ENCODE measurements at regions not wholly inside any gene's neighbourhood (a gene's known extent, or its start where the extent isn't known, plus 50 kb on each side); places are given as distances from the start of the nearest gene placed in this dataset.
A peak's percentile ranks its signal among the peaks of the same experiment; 100 is the strongest.

DNA sequence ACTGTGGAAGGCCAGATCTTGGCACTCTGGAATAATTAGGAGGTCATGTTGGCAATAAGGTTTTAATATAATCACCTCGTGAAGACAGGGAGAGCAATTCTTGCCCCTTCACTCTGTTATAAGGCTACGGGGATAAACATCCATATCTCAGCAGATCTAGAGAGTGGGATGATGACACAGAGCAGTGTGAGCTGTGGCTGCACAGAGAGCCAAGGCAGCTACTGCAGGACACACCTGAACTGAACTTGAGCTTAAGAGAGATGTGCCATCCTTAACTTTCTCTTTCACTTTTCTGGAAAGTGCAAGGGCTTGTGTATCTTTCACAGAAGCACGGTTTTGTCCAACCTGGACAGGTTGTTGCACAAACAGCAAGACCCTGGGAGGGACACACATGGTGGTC is 174.7 kb downstream of the GATA3 start:
- Mint-ChIP-seq H3K4me3 (peak overlapping the region; percentile 42), H3K27me3 (peaks cover 17% of the 10 kb centered on the region), H3K36me3 (peaks cover 4% of the 10 kb centered on the region), H3K27ac (peak overlapping the region; percentile 72), H3K9me3 (peaks cover 2% of the 10 kb centered on the region), H3K4me1 (peaks cover 34% of the 10 kb centered on the region)
- CTCF ChIA-PET = no interaction called here
- peak; percentile 61 for DNase-seq

DNA sequence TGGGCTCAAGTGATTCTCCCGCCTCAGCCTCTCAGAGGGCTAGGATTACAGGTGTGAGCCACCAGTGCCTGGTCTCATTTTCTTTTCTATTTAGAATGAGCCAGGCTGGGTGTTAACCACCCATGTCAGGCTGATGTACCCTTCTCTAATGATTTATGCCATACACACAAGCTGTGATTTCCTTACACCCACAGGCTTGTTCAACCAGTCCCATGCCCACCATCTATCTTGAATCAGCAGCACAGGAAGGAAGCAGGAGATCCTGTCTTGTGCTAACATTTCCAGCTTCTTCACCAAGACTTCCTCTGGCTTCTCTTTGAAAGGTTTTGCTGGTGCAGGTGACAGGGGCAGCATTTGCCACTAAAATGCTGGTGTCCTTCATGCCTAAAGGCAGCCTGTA is 176.4 kb downstream of the GATA3 start:
- Mint-ChIP-seq H3K27me3 (peaks cover 26% of the 10 kb centered on the region), H3K4me3 (no peak overlapping the region), H3K27ac (no peak overlapping the region), H3K36me3 (peaks cover 10% of the 10 kb centered on the region), H3K4me1 (peaks cover 40% of the 10 kb centered on the region), H3K9me3 (peaks cover 4% of the 10 kb centered on the region)
- CTCF ChIA-PET = no interaction called here
- DNase-seq = no peak

DNA sequence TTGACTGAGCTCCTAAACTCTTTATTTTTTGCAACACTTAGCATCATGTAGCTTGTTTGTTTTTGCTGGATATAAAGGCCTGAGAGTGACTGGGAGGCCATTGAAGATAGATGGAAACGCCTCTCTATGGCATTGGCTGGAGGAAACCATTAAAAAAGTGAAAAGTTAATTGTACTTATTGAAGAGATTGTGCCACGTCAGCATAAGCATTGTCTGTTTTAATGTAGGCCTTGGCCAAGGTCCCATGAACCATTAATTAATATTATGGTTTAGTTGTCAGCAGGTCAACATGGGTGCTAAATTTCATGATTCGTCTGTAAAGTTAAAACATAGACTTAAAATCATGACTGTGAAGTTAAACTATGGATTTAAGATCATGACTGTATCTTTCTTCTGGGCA is 178.6 kb downstream of the GATA3 start:
- peaks cover 25% of the 10 kb centered on the region for H3K27me3 Mint-ChIP-seq
- no peak overlapping the region for H3K27ac Mint-ChIP-seq
- peaks cover 6% of the 10 kb centered on the region for H3K9me3 Mint-ChIP-seq
- H3K36me3 Mint-ChIP-seq = peaks cover 10% of the 10 kb centered on the region
- no peak for DNase-seq
- no peak overlapping the region for H3K4me3 Mint-ChIP-seq
- H3K4me1 Mint-ChIP-seq = peaks cover 55% of the 10 kb centered on the region
- CTCF ChIA-PET = no interaction called here

DNA sequence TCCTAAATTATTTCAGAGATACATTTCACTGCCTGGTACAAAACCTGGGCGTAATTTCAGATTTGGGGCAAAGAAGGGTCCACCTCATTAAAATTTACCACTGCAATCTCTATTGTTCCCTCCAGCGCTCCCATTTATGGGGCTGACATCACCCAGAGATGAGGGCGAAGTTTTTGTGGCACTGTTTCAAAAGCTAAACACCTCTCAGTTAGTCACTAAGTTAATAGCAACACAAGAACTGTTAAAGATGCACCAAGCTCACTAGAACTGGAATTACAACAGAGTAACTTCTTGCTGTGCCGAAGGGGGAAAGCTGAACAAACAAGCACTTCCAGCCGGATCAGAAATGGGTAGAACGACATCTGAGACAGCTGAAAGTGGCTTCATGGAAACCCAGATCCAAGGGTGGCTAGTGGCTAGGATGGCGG is 179.4 kb downstream of the GATA3 start:
- Mint-ChIP-seq H3K4me3 (no peak overlapping the region), H3K27ac (no peak overlapping the region), H3K4me1 (peaks cover 56% of the 10 kb centered on the region), H3K27me3 (peaks cover 25% of the 10 kb centered on the region), H3K9me3 (peaks cover 6% of the 10 kb centered on the region), H3K36me3 (peaks cover 10% of the 10 kb centered on the region)
- CTCF ChIA-PET = interaction anchor here (0.6 kb wide), 1 partner anchor 8 kb away, joined by 3 read pairs; no protein-coding TSS in a partner anchor
- DNase-seq = no peak

DNA sequence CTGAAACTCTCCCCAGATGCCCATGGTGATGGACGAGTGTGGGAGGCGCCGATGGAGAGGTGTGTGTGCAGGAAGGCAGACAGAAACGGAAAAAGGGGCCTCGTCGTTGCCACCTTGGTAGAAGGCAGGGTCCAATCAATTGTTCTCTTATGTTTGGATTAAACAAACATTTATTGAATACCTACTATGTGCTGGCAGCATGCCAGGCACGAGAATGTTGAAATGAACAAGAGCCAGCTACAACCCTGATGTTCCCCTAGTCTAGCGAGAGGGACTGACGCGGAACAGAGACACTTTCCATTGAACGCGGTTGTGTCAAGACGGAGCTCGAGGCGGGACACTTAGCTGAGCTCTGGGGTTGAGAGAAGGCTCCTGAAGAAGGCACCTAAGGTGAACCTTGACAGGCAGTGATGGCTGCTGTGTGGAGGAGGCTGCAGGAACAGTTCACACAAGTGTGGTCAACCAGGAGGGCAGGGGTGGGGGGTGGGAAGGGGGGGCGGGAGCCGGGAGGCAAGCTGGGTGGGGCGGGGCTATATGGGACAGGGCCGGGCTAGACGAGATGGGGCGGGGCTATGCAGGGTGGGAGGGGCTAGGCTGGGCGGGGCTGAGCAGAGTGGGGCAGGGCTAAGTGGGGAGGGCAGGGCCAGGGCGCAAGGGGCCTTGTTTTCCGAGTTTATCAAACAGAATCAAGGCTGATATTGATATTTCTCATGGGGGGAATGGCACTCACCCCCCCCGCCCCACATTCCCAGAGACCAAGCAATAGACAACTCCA is 181.0 kb downstream of the GATA3 start:
- Mint-ChIP-seq H3K9me3 (peaks cover 7% of the 10 kb centered on the region), H3K27ac (no peak overlapping the region), H3K27me3 (peaks cover 22% of the 10 kb centered on the region), H3K4me1 (peaks cover 56% of the 10 kb centered on the region), H3K4me3 (no peak overlapping the region), H3K36me3 (peaks cover 8% of the 10 kb centered on the region)
- no peak for DNase-seq
- CTCF ChIA-PET = no interaction called here

DNA sequence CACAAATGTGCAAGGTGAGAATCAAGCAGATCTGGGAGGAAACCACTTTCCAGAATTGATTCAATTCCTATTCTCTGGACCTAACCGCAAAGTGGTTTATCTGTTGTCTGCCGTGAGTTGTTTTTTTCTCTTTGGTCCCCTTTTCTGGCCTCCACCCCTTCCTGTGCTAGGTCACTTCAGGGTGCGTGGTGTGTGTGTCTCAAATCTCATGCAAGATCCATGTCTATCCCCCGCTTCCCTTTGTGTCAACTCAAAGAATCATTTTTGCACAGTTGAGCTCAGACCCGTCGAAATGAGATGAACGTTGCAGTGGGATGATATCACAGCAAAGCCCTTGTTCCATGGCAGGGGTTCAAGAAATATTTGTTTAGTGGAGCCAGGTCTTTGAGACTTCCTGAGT is 184.5 kb downstream of the GATA3 start:
- peaks cover 75% of the 10 kb centered on the region for H3K4me1 Mint-ChIP-seq
- H3K27me3 Mint-ChIP-seq = peaks cover 17% of the 10 kb centered on the region
- H3K36me3 Mint-ChIP-seq = peaks cover 15% of the 10 kb centered on the region
- peak; percentile 55 for DNase-seq
- CTCF ChIA-PET = no interaction called here
- H3K27ac Mint-ChIP-seq = peak overlapping the region; percentile 80
- H3K9me3 Mint-ChIP-seq = peaks cover 7% of the 10 kb centered on the region
- H3K4me3 Mint-ChIP-seq = peak overlapping the region; percentile 8

DNA sequence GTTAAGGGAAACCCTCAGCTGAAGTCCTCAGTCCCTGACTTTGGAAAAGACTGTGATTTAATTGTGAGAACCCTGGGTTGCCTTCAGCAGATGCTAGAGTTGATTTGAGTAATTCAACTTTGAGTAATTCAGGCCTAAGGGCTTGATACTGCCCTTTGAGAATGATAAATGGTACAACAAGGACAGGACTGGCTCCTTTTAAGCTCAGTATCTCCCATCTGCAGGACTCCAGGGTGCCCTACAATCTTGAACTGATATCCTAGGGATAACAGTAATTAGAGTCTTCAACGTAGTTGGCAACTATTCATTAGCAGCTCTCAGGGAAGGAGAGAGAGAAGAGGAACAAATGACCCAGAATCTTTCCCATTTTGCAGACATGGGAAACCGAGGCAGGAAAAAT is 186.4 kb downstream of the GATA3 start:
- H3K4me3 Mint-ChIP-seq = no peak overlapping the region
- H3K9me3 Mint-ChIP-seq = peaks cover 5% of the 10 kb centered on the region
- no peak overlapping the region for H3K27ac Mint-ChIP-seq
- no peak for DNase-seq
- peaks cover 13% of the 10 kb centered on the region for H3K36me3 Mint-ChIP-seq
- H3K4me1 Mint-ChIP-seq = peaks cover 88% of the 10 kb centered on the region
- peaks cover 3% of the 10 kb centered on the region for H3K27me3 Mint-ChIP-seq
- CTCF ChIA-PET = no interaction called here

DNA sequence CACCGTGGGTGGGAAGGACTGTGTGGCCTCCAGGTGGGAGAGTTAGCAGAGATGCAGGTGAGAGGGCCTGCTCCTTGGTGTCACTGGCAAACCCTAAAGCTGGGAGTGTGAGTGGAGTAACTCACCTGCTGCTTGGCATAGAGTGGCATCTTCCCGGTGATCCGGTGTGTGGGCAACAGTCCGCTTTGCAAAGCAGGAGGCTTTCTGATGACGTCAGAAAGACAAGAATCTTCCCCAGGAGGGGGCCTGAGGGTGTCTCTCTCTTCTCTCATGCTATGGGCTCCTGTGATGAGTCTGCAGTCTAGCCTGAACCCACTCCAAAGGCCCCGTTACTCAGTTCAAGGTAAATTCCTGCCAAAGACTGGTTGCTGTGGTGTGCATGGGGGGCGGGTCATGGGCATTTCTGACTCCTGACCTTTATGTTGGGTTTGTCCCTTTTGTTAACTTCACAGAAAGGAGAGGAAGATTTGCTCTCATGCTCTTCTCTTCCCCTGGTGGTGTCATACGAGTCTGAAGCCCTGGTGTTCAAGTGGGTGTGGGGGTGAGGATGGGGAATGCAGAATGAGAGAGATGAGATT is 187.9 kb downstream of the GATA3 start:
- peaks cover 22% of the 10 kb centered on the region for H3K36me3 Mint-ChIP-seq
- H3K9me3 Mint-ChIP-seq = peaks cover 15% of the 10 kb centered on the region
- peaks cover 1% of the 10 kb centered on the region for H3K27me3 Mint-ChIP-seq
- H3K4me1 Mint-ChIP-seq = peaks cover 95% of the 10 kb centered on the region
- H3K4me3 Mint-ChIP-seq = no peak overlapping the region
- no peak for DNase-seq
- CTCF ChIA-PET = no interaction called here
- peak overlapping the region; percentile 75 for H3K27ac Mint-ChIP-seq

DNA sequence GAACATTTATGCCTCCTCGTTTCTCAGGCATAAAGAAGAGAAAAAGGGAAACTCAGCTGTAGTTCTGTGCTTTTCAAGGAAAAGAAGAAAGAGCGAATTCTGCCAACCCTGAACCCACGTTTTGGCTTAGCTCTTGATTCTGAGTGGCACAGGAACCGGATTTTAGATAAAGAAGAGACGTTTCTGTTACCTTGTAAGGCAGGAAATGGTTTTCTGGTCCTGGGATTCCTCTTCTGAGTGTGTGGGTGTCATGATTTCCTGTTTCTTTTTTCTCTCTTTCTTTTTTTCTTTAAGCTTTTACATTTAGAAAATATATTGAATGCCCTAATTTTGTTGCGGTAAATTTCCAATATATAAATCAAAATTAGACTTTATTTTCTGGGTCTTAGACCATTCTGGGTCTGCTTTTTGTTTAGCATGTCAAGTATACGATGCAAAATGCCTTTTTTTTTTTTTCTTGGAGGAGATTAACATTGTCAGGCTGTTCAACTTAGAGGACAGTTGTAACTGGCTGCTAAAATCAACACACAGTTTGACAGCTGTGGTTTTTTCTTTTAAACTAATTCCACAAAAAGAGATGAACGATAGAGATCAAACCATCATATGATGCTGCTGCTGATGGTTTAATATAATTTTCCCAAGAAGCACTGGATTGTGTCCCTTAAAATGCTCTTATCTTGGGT is 190.8 kb downstream of the GATA3 start:
- peaks cover 26% of the 10 kb centered on the region for H3K36me3 Mint-ChIP-seq
- CTCF ChIA-PET = interaction anchor here (0.8 kb wide), 1 partner anchor 57 kb away, joined by 3 read pairs; no protein-coding TSS in a partner anchor
- DNase-seq = peak; percentile 43
- H3K27me3 Mint-ChIP-seq = no peaks in the 10 kb centered on the region
- peaks cover 76% of the 10 kb centered on the region for H3K4me1 Mint-ChIP-seq
- peak overlapping the region; percentile 60 for H3K4me3 Mint-ChIP-seq
- peaks cover 23% of the 10 kb centered on the region for H3K9me3 Mint-ChIP-seq
- peak overlapping the region; percentile 96 for H3K27ac Mint-ChIP-seq

DNA sequence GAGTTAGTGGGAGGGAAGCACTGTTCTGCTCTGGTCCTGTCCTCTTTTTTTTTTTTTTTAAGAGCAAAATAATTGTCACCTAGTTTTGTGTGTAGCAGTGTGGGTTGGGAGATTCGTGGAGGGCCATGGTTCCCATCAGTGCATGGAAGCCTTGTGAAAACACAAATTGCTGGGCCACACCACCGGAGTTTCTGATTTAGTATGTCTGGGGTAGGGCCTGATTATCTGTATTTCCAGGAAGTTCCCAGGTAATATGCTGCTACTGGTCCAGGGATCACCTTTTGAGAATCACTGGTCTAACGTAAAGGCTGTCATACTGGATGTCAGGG is 191.3 kb downstream of the GATA3 start:
- Mint-ChIP-seq H3K27ac (peak overlapping the region; percentile 96), H3K36me3 (peaks cover 26% of the 10 kb centered on the region), H3K4me3 (peak overlapping the region; percentile 60), H3K4me1 (peaks cover 73% of the 10 kb centered on the region), H3K9me3 (peaks cover 21% of the 10 kb centered on the region), H3K27me3 (no peaks in the 10 kb centered on the region)
- CTCF ChIA-PET = no interaction called here
- no peak for DNase-seq

DNA sequence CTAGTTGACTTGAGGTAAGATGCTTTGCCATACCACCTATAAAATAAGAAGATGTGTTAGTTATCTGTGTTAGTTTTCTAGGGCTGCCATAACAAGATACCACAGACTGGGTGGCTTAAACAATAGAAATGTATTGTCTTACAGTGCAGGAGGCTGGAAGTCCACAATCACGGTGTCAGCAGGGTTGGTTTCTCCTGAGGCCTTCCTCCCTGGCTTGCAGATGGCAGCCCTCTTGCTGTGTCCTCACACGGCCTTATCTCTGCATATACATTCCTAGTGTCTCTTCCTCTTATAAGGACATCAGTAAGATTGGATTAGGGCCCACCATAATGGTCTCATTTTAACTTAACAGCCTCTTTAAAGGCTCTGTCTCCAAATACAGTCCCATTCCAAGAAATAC is 192.1 kb downstream of the GATA3 start:
- Mint-ChIP-seq H3K9me3 (peaks cover 22% of the 10 kb centered on the region), H3K4me1 (peaks cover 66% of the 10 kb centered on the region), H3K36me3 (peaks cover 24% of the 10 kb centered on the region), H3K27me3 (no peaks in the 10 kb centered on the region), H3K4me3 (no peak overlapping the region), H3K27ac (peak overlapping the region; percentile 96)
- no peak for DNase-seq
- CTCF ChIA-PET = no interaction called here

DNA sequence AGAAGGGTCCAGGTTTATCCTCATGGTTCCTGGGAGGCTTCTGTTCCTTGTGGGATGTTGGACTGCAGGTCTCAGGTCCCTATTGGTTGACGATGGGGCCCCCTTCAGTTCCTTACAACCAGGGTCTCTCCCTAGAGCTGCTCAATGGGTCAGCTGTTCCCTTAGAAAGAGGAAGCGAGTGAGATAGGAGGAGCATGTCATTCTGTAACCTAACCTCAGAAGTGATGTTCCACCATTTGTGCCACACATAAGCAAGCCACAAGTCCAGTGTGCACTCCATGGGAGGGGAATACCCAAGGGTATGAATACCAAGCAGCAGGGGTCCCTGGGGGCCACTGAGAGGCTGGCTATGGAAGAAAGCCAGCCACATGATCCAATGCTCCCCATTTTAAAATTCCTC is 192.7 kb downstream of the GATA3 start:
- H3K36me3 Mint-ChIP-seq = peaks cover 24% of the 10 kb centered on the region
- no peak for DNase-seq
- peaks cover 59% of the 10 kb centered on the region for H3K4me1 Mint-ChIP-seq
- CTCF ChIA-PET = no interaction called here
- no peak overlapping the region for H3K4me3 Mint-ChIP-seq
- H3K9me3 Mint-ChIP-seq = peaks cover 22% of the 10 kb centered on the region
- no peaks in the 10 kb centered on the region for H3K27me3 Mint-ChIP-seq
- peak overlapping the region; percentile 42 for H3K27ac Mint-ChIP-seq

DNA sequence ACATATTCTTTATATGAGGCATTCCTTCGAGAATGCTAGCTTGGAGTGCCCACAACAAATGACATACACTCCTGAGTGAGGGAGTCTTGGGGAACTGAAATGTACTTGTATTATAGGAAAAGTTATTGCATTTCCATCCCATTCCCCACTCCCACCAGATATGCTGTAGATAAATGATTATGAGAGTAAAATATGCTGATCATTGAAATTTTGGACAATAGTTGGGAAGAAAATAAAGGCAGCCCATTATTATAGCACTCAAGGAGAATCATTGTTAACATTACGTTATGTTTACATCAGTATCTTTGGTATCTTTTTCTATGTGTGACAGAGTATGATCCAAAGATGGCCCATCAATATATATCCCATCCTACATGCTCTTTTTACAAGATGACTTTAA is 194.4 kb downstream of the GATA3 start:
- DNase-seq = no peak
- peaks cover 22% of the 10 kb centered on the region for H3K9me3 Mint-ChIP-seq
- no peak overlapping the region for H3K27ac Mint-ChIP-seq
- peaks cover 46% of the 10 kb centered on the region for H3K4me1 Mint-ChIP-seq
- H3K4me3 Mint-ChIP-seq = no peak overlapping the region
- CTCF ChIA-PET = no interaction called here
- no peaks in the 10 kb centered on the region for H3K27me3 Mint-ChIP-seq
- peaks cover 23% of the 10 kb centered on the region for H3K36me3 Mint-ChIP-seq

DNA sequence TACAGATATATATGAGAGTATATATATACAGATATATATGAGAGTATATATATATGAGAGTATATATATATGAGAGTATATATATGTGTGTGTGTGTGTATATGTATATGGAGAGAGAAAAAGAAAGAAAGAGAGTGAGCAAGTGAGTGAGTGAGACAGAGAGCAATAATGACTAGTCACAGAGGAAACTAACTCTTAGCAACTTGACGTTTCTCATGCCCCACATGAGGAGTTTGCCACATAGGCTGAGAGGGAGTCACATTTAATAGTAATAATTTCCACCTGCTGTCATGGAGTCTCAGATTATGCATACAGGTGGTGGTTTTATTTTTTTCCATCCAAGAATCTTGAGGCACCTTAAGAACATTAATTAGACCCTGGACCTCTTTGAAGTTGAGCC is 199.9 kb downstream of the GATA3 start:
- Mint-ChIP-seq H3K9me3 (peaks cover 9% of the 10 kb centered on the region), H3K27me3 (peaks cover 18% of the 10 kb centered on the region), H3K4me1 (peaks cover 31% of the 10 kb centered on the region), H3K36me3 (peaks cover 7% of the 10 kb centered on the region), H3K27ac (no peak overlapping the region), H3K4me3 (no peak overlapping the region)
- no peak for DNase-seq
- CTCF ChIA-PET = no interaction called here

DNA sequence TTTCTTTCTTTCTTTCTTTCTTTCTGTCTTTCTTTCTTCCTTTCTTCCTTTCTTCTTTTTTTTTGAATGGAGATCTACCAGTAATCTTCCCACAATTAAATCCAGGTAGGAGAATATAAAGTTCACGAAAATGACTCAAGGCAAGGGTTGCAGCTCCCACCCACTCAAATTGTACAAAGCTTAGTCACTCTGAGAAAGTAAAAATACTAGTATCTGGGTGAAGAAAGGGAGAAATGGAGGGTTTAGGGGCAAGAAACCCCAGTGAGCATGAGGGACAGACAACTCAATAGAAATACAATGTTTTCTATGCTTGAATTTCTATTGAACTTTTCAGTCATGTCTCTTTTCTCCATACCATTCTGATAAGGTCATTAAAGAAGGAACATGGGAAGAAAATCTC is 200.8 kb downstream of the GATA3 start:
- no peak for DNase-seq
- H3K4me1 Mint-ChIP-seq = peaks cover 31% of the 10 kb centered on the region
- H3K27ac Mint-ChIP-seq = no peak overlapping the region
- CTCF ChIA-PET = interaction anchor here (1.5 kb wide), 1 partner anchor 10 kb away, joined by 4 read pairs; no protein-coding TSS in a partner anchor
- H3K36me3 Mint-ChIP-seq = peaks cover 7% of the 10 kb centered on the region
- H3K4me3 Mint-ChIP-seq = no peak overlapping the region
- peaks cover 9% of the 10 kb centered on the region for H3K9me3 Mint-ChIP-seq
- peaks cover 18% of the 10 kb centered on the region for H3K27me3 Mint-ChIP-seq

Data from activated naive CD4-positive, alpha-beta T cell treated with anti-CD3 and anti-CD28 coated beads, Interleukin-2, amount 10 ng/mL, durations not matched to agents 7 days and 5 days (primary cell).